ENCODE measurements at regions not wholly inside any gene's neighbourhood (a gene's known extent, or its start where the extent isn't known, plus 50 kb on each side); places are given as distances from the start of the nearest gene placed in this dataset.

DNA sequence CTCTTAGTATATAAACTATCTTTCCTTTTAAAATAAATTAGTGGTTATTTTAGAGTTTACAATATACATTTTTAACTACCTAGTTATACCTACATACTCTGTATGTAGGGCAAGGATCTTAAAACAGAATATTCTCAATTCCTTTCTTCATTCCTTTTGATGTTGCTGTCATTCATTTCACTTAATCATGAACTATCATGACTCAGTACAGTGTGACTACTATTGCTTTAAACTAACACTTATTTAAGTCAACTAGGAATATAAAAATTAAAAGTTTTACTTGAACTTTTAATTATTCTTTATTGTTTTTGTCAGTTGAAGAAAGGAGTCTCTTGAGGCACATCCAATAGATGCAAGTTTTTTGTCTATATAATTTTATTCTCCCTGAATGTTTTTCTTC is 726.4 kb downstream of the BRINP3 start:
- no peak for TF ChIP-seq EZH2 (optimal IDR thresholded peaks at IDR 0.05; ENCODE audit: low read depth, low read length)
- TF ChIP-seq, protein P1, sequence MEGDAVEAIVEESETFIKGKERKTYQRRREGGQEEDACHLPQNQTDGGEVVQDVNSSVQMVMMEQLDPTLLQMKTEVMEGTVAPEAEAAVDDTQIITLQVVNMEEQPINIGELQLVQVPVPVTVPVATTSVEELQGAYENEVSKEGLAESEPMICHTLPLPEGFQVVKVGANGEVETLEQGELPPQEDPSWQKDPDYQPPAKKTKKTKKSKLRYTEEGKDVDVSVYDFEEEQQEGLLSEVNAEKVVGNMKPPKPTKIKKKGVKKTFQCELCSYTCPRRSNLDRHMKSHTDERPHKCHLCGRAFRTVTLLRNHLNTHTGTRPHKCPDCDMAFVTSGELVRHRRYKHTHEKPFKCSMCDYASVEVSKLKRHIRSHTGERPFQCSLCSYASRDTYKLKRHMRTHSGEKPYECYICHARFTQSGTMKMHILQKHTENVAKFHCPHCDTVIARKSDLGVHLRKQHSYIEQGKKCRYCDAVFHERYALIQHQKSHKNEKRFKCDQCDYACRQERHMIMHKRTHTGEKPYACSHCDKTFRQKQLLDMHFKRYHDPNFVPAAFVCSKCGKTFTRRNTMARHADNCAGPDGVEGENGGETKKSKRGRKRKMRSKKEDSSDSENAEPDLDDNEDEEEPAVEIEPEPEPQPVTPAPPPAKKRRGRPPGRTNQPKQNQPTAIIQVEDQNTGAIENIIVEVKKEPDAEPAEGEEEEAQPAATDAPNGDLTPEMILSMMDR (IDR thresholded peaks at IDR 0.05; ENCODE audit: low read length) = no peak
- no peak for TF ChIP-seq EZH2phosphoT487 (IDR thresholded peaks at IDR 0.05; ENCODE audit: low read length)

Measured in MM.1S (cell line).